Kidney capillary endothelial cell (primary cell): ENCODE measurements at regions not wholly inside any gene's neighbourhood (a gene's known extent, or its start where the extent isn't known, plus 50 kb on each side); places are given as distances from the start of the nearest gene placed in this dataset.
"Not testable (repeated sequence)": the region's sequence is repeated elsewhere in the genome, so short reads cannot be mapped to it uniquely, and the experiment has no call there.

Experiments used
- DNase-seq: peaks from one replicate; pipeline ENCODE4 v3.0.0-alpha.2; 2018; ENCODE audit warnings: low spot score

DNA sequence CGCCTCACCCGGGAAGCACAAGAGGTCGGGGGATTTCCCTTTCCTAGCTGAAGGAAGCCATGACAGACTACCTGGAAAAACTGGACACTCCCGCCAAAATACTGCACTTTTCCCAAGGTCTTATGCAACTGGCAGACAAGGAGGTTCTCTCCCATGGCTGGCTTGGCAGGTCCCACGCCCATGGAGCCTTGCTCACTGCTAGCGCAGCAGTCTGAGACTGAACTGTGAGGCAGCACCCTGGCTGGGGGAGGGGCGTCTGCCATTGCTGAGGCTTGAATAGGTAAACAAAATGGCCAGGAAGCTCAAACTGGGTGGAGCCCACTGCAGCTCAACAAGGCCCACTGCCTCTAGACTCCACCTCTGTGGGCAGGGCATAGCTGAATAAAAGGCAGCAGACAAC, 92.1 kb downstream of the C4BPA start:
- DNase-seq: not testable (repeated sequence)

DNA sequence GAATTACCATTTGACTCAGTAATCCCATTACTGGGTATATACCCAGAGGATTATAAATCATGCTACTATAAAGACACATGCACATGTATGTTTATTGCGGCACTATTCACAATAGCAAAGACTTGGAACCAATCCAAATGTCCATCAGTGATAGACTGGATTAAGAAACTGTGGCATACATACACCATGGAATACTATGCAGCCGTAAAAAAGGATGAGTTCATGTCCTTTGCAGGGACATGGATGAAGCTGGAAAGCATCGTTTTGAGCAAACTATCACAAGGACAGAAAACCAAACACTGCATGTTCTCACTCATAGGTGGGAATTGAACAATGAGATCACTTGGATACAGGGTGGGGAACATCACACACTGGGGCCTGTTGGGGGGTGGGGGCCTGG, 97.5 kb downstream of the C4BPA start:
- not testable (repeated sequence) for DNase-seq

DNA sequence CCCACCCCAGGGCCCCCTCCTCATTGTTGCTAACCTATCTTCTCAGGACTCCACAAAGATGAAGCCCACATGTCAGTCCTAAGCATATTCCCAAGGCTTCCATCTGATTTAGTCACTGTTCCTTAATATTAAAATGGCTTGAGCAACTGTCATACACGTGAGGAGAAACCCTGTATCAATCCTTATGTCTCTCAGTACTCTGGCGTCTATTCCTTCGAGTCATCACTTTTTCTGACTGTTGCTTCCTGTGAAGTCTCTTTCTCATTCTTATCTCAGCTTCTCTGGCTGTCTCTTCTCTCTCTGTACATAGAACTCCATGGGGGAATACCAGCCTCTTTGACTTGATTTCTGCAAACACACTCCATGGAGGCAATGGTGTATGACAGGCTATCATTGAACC, 98.4 kb downstream of the C4BPA start:
- no peak for DNase-seq

DNA sequence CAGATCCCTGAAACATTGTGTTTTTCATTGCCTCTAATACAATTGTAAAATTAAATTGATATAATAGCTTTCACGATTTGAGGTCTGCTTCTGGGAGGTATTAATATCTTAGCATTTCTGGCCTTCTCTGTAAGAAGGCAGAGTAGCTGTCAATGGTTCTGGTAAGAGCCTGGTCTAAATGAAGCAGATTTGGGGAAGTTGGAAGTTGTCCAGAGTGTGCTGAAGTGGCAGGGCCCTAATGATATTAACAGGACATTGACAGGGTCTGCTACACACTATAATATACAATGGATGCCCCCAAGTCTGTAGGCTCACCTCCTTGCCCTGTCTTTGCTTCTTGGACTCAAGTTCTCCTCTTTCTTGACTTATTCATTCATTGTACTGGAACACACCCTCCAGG, 99.5 kb downstream of the C4BPA start:
- no peak for DNase-seq

DNA sequence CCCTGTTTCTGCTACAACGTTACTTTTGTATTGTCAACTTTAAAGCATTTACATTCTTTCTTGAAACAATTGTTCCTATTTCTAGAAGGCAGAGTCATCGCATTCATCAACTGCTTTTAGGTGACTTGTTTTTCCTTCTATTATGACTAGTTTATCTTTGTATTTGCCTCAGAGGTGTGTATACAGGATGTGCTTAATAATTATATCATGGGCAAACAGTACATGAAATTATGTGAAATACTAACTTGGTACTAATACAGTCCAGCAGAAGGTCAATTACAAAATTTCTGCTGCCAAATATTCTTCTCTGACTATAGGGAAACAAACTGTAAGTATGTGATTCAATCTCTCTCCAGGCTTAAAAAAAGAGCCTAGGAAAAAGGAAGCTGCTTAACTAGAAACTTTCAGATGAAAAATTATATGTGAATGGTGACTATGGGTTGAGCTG, 101.6 kb downstream of the C4BPA start:
- peak; percentile 74 for DNase-seq

DNA sequence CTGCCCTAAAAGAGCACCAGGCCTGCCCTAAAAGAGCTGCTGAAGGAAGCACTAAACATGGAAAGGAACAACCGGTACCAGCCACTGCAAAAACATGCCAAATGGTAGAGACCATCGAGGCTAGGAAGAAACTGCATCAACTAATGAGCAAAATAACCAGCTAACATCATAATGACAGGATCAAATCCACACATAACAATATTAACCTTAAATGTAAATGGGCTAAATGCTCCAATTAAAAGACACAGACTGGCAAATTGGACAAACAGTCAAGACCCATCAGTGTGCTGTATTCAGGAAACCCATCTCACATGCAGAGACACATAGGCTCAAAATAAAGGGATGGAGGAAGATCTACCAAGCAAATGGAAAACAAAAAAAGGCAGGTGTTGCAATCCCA, 104.7 kb downstream of the C4BPA start:
- DNase-seq: not testable (repeated sequence)

DNA sequence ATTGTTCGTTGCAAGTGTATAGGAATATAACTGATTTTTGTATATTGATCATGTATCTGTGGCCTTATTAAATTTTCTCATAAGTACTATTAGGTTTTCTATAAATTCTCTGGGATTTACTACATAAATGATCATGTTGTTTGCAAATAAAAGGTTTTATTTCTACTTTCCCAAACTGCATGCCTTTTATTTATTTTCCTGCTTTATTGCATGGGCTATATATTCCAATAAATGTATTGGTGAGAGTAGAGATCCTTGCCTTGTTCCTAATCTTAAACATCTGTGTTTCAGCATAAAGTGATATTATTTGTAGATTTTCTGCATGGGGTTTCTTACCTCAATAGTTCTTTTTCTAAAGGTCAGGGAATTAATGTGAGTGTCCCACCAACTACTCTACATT, 107.0 kb upstream of the CD55 start:
- no peak for DNase-seq

DNA sequence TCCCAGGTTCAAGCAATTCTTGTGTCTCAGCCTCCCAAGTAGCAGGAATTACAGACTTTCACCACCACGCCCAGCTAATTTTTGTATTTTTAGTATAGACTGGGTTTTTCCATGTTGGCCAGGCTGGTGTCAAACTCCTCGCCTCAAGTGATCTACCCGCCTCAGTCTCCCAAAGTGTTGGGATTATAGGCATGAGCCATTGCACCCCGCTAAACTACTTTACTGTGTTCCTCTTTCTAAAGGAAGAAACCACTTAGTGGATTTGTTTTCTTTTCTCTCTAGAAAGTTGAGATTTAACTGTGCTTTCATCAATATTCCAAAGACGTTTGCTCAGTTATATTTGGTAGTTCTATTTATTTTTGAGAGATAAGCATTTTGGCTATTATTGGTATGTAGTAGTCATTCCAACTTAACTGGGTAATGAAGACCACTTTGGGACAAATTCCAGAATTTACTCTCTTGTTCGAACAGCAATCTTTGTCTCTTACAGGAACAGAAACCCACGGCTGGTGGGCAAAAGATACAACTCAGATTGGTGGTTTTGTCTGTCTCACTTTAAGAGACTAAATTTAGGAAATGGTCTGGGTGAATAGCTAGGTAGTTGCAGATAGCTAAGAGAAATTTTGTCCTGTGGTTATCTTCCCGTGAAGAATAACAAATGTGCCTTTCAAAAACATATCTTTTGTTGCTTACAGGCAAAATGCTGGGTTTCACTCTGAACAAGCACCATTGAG, 103.5 kb upstream of the CD55 start:
- DNase-seq: no peak

DNA sequence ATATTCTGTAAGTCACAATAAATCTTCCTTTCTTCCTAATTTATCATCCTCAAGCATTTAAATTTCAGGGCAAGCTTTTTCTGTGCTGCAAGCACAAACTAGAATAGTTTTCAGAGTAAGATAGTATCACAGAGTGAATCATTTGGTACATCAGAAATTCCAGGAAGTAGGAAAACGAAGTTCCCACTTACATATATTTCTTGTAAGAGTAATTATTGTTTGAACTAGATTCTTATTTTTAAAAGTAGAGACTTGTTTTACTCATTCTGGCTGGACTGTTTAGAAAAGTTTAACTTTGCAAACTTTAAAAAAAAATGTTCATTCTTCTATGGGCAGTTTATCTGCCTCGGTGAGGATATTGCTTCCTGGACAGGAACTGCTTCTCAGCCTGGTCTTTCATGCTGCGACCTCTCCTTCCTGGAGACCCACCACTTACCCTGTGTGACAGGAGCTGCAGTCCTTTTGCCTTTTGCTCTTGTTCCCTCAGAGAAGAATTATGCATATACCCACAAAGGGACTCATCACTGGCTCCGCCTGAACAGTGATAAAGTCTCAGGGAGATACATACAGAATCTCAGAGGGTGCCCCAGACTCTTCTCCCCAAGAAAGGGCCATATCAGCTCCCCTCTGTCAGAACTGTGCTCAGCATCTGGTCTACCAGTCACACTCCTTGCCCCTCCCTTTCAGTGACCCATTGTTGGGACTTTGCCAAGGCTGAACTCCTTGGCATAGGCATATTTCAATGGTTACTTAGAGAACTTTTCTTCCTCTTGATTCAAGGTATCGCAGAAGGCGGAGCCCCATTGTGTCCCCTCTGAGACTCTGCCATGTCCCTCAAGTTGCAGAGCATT, 102.7 kb upstream of the CD55 start:
- DNase-seq: peak; percentile 62

DNA sequence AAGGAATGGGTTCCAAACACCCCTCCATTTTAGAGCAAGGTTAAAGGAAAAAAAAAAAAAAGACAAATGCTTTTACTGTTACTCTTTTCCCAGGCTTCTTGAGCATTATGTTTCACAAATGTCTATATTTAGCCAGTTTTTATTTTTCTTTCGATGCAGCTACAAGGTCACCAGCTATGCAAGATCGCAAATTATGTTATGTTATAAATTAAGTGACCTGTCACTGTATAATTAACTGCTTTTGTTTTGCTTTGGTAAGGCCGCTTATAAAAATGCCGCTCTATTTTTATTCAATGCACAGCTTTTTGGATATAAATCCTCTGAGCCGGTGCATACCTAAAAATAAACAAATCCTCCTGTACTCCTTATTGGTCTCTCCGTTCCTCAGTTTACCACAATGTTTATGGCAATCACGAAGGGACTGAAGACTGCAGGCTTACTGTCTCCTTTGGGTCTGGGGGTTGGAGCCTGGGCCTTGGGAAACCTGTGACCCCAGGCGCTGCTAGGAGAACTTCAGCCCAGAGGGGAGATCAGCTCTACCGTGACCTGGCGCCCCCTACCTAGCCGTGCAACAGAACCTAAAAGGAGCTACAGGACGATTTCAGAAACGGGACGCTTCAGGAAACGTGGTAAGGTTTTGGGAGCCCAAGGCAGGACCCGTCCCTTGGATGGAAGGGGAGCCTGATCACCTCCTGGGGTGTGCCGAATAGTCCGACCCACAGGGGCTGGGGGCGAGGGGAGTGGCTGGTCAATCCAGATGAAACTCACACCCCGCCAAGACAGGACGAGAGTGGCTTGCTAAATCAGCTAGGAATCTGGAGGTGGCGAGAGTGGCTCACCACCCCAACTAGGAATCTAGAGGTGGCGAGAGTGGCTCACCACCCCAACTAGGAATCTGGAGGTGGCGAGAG, 101.2 kb upstream of the CD55 start:
- DNase-seq: no peak

DNA sequence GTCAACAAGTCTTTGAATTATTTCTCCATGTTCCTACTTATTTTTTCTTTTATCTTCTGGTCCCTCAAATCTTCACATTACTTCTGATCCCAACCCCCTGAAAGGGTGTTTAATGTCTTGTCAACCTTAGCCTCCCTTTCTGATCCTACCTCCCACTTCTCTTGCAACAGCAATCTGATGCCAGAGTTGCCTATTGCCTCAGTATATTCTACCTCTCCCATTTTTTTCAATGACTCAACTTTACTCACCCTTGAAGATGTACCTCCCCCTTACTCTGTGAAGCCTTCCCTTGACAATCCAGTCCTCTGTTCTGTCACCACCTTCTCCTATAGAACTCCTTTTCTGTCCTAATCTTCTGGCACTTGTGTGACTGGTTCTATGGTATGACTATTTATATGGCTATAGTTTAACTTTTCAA, 99.5 kb upstream of the CD55 start:
- DNase-seq: no peak

DNA sequence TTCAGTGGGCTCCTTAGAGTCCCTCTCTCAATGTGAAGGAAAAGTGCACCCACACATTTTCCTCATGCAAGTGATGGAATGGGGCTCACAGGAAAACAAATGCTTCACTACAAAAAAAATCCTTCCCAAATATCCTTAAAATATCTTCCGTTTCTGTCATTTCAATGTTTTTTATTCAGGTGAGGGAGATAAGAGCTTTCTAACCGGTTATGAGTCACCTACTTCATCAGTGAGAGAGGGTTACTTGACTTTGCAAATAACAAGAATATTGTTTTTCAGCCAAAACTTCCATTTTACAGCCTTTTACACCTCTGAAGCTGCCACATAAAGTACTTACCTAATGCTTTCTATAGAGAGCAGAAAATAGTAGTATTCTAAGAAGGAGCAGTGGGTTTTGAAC, 98.3 kb upstream of the CD55 start:
- DNase-seq: no peak

DNA sequence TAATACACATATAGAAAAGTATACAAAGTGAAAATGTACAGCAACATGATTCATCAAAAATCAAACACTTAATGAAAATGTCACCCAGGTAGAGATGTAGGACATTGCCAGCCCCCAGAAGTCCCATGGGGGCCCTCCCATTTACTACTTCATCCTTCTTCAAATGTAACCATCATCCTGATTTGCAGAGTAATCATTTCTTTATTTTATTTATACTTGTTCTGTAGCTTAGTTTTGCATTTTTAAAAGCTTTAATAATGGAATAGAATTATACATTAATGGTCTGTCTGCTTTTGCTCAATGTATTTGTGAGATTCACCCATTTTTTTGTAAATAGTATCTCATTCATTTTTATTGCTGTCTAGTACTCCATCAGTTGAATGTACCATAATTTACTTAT, 96.8 kb upstream of the CD55 start:
- DNase-seq: no peak

DNA sequence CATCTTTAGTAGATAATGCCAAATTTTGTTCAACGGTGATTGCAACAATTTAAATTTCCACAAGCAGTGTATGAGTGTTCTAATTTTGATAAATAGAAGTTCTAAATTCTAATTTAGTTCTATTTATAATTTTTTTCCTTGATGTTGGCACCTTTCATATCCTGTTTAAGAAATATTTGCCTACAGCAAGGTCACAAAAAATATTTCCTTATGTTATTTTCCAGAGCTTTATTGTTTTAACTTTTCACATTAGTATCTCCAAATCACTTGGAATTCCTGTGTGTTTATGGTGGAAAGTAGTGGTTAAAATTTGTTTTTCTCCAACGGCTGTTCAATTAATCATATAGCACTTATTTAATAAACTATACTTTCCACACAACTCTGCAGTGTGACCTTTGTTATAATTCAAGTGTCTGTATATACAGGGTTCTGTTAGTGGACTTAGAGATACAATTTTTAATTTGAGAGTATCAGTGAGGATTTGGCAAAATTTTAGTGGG, 94.3 kb upstream of the CD55 start:
- no peak for DNase-seq

DNA sequence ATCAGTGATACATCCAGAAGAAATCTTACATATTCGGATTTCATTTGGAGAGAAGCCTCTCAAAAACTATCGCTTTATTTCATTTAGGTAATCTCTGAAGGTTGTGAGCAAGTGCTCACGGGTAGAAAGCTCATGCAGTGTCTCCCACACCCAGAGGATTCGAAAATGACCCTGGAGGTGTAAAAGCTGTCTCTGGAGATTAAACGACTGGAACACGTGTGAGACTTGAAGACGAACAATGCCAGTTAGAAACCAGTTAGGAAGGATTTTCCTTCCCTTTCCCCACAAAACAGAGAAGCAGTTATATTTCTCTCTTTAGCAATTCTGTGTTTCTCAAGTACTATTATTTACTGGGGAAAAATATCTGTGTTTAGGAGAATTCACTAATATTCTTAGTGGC, 92.5 kb upstream of the CD55 start:
- DNase-seq: no peak

DNA sequence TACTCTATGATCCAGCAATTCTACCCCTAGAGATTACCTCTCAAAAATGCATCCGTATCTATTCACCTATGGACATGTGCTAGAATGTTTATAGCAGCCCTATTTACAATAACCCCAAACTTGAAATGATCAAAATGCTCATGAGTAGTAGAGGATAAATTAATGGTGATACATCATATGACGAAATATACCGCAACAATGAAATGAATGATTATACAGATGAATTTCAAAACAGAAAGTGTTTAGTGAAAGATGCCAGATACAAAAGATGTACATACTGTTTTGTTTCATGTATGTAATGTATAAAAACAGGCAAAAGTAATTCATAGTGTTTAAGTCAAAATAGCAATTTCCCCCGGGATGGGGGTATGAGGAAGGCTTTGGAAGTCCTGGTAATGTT, 91.0 kb upstream of the CD55 start:
- no peak for DNase-seq

DNA sequence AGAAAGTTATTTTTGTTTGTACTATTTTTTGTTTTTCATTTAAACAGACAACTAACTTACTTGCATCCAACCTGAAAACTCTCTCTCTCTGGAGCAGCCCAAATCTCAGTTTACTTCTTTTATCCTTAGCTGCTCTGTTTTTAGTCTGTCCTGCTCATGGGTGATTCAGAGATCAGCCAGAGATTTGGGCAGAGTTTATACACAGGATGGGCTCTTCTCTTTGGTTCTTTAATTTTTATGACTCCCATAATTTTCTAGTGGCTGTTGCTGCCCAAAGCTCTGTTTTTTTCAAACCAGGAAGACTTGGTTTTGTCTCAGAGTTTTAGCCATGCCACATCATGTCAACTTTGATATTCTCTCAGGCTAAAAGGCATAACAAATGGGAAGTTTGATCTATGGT, 86.8 kb upstream of the CD55 start:
- no peak for DNase-seq

DNA sequence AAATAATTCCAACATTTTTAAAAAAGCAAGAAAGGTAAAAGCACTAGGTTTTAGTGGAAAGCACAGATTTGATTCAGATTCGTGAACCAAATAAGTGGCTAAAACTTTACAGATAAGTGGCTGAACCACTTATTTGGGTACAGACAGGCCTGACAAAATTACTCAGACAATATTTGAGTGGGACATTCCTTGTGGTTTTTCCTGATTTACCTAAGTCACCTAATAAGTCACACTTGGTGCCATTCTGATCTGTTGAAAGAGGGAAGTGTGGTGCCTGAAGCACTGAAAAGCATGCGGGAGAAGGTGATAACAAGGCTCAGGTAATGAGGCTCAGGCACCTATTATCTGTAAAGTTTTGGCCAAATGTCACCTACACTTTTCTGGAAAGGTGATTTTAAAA, 81.6 kb upstream of the CD55 start:
- DNase-seq: no peak

DNA sequence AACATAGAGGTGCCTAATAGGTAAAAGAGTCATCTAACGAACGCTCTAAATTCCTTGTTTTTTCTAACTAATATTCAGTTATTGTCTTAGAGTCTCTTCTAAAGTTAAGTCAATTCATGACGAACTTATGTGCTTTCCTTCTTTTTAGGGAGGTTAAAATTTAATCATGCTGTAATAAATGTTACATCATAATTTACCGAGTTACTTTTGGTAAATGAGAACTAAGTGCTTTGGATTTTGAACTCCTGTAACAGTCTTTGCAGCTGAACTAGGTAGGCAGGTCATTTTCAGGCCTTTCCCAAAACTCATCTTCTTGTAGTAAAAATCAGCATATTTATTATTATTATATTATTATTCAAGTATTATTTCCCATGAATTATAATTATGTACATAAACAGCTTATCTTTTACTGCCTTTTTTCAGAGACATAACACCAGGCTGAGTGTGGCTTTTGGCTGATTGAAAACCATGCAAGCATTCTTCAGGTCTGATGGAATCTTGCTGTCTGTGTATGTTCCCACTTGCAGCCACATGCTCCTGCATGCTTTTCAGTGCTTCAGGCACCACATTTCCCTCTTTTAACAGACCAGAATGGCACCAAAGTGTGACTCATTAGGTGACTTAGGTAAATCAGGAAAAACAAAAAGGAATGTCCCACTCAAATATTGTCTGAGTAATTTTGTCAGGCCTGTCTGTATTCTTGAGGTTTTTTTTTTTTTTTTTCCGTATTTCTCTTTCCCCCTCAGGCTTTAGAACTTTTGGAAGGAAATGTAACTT, 81.0 kb upstream of the CD55 start:
- DNase-seq: peak; percentile 60

DNA sequence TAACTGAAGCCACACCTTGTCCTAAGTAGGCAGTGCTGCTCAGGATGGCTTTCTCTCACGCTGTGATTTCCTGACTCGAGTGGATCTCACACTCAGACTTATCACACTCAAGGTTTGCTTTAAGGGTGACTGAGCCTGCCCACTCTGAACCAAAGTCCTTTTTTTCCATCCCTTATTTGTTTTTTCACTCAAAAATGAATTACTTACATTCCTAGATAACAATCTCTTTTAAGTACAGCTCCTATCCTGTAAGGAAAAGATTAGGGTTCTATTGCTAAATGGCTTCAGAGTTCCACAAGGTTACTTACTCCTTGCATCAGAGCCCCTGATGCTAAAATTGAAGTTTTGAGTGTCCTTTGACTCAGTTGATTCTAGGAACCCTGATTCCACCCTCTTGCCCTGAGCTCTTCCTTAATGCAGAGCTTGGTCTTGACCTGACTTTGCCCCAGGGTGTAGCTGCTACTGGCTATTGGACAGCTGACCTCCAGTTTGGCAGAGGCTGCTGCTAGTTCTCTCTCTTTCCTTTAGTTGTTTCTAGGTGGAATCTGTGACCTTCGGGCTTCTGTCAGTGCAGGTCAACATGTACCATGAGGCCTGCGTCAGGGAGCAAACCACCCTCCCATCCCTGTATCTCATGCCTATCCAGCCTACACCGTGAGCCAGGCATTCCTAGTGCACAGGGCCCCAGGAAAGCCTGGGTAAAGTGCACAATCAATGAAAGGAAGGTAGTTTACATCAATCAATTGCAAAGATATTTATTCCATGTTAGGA, 80.1 kb upstream of the CD55 start:
- no peak for DNase-seq
